ENCODE measurements at regions not wholly inside any gene's neighbourhood (a gene's known extent, or its start where the extent isn't known, plus 50 kb on each side); places are given as distances from the start of the nearest gene placed in this dataset.

- Mint-ChIP-seq H3K4me1 (ENCODE audit: low read depth) (no peaks in the 10 kb centered on the region), H3K27ac (no peak overlapping the region), H3K4me3 (no peak overlapping the region), H3K36me3 (ENCODE audit: low read depth) (no peaks in the 10 kb centered on the region; the same call in 1 of the 2 replicates), H3K27me3 (ENCODE audit: insufficient read depth) (no peaks in the 10 kb centered on the region; the same call in 1 of the 2 replicates), H3K9me3 (peaks cover 52% of the 10 kb centered on the region)
- no peak for TF ChIP-seq CTCF (IDR thresholded peaks at IDR 0.05)
- DNase-seq = no peak
Observed at GRCh38 chr2:167504695-167505094, 616.4 kb downstream of the XIRP2 start.

GRCh38 chr2:167504061-167504460 is 615.8 kb downstream of the XIRP2 start:
- no peaks in the 10 kb centered on the region; the same call in 1 of the 2 replicates for H3K27me3 Mint-ChIP-seq (ENCODE audit: insufficient read depth)
- H3K4me3 Mint-ChIP-seq = no peak overlapping the region
- no peak for TF ChIP-seq CTCF (IDR thresholded peaks at IDR 0.05)
- no peaks in the 10 kb centered on the region; the same call in 1 of the 2 replicates for H3K36me3 Mint-ChIP-seq (ENCODE audit: low read depth)
- H3K9me3 Mint-ChIP-seq = peaks cover 52% of the 10 kb centered on the region
- no peaks in the 10 kb centered on the region for H3K4me1 Mint-ChIP-seq (ENCODE audit: low read depth)
- no peak overlapping the region for H3K27ac Mint-ChIP-seq
- DNase-seq = no peak

- Mint-ChIP-seq H3K27ac (no peak overlapping the region), H3K4me3 (no peak overlapping the region), H3K9me3 (peaks cover 55% of the 10 kb centered on the region), H3K36me3 (ENCODE audit: low read depth) (no peaks in the 10 kb centered on the region; the same call in 1 of the 2 replicates), H3K4me1 (ENCODE audit: low read depth) (no peaks in the 10 kb centered on the region), H3K27me3 (ENCODE audit: insufficient read depth) (no peaks in the 10 kb centered on the region; the same call in 1 of the 2 replicates)
- DNase-seq = no peak
- TF ChIP-seq CTCF (IDR thresholded peaks at IDR 0.05) = no peak
Observed at GRCh38 chr2:167501618-167502017, 613.3 kb downstream of the XIRP2 start.

- TF ChIP-seq CTCF (IDR thresholded peaks at IDR 0.05) = no peak
- Mint-ChIP-seq H3K4me1 (ENCODE audit: low read depth) (no peaks in the 10 kb centered on the region), H3K9me3 (peaks cover 18% of the 10 kb centered on the region), H3K27ac (no peak overlapping the region), H3K36me3 (ENCODE audit: low read depth) (no peaks in the 10 kb centered on the region), H3K27me3 (ENCODE audit: insufficient read depth) (no peaks in the 10 kb centered on the region), H3K4me3 (no peak overlapping the region)
- DNase-seq = no peak
Observed at GRCh38 chr2:167493862-167494261, 605.6 kb downstream of the XIRP2 start.

GRCh38 chr2:167492486-167492885 is 604.2 kb downstream of the XIRP2 start:
- H3K27ac Mint-ChIP-seq = no peak overlapping the region
- H3K4me1 Mint-ChIP-seq (ENCODE audit: low read depth) = no peaks in the 10 kb centered on the region
- DNase-seq = no peak
- peaks cover 10% of the 10 kb centered on the region for H3K9me3 Mint-ChIP-seq
- H3K36me3 Mint-ChIP-seq (ENCODE audit: low read depth) = no peaks in the 10 kb centered on the region
- H3K27me3 Mint-ChIP-seq (ENCODE audit: insufficient read depth) = no peaks in the 10 kb centered on the region
- TF ChIP-seq CTCF (IDR thresholded peaks at IDR 0.05) = no peak
- no peak overlapping the region for H3K4me3 Mint-ChIP-seq

- no peaks in the 10 kb centered on the region for H3K36me3 Mint-ChIP-seq (ENCODE audit: low read depth)
- no peak for DNase-seq
- H3K4me1 Mint-ChIP-seq (ENCODE audit: low read depth) = no peaks in the 10 kb centered on the region
- no peak for TF ChIP-seq CTCF (IDR thresholded peaks at IDR 0.05)
- peaks cover 11% of the 10 kb centered on the region for H3K9me3 Mint-ChIP-seq
- no peaks in the 10 kb centered on the region for H3K27me3 Mint-ChIP-seq (ENCODE audit: insufficient read depth)
- H3K4me3 Mint-ChIP-seq = no peak overlapping the region
- H3K27ac Mint-ChIP-seq = no peak overlapping the region
Observed at GRCh38 chr2:167491788-167492187, 603.5 kb downstream of the XIRP2 start.

Data from HFFc6 (cell line).